Endodermal cell (in vitro differentiated cells): ENCODE measurements at regions not wholly inside any gene's neighbourhood (a gene's known extent, or its start where the extent isn't known, plus 50 kb on each side); places are given as distances from the start of the nearest gene placed in this dataset.

Experiments used
- DNase-seq: peaks from one replicate; pipeline ENCODE4 v3.0.0-alpha.2; 2017
- H3K27ac ChIP-seq: 2 replicates; pipeline ENCODE4 v1.5.1; 2013; ENCODE audit warnings: mild to moderate bottlenecking, low read depth, low read length, moderate library complexity
- H3K27me3 ChIP-seq: 2 replicates; pipeline ENCODE4 v1.6.1; 2013; ENCODE audit warnings: mild to moderate bottlenecking, low read length, moderate library complexity; ENCODE audit not compliant: insufficient read depth, control insufficient read depth, poor library complexity, severe bottlenecking
- H3K36me3 ChIP-seq: 2 replicates; pipeline ENCODE4 v1.7.0; 2013; ENCODE audit warnings: mild to moderate bottlenecking, low read length, moderate library complexity; ENCODE audit not compliant: control insufficient read depth, insufficient read depth
- H3K4me1 ChIP-seq: one replicate; pipeline ENCODE4 v1.7.0; 2013; ENCODE audit warnings: low read length; ENCODE audit not compliant: control insufficient read depth, insufficient read depth
- H3K4me3 ChIP-seq: 2 replicates; pipeline ENCODE4 v1.5.1; 2013; ENCODE audit warnings: mild to moderate bottlenecking, low read length, moderate library complexity
- H3K9ac ChIP-seq: 2 replicates; pipeline ENCODE4 v1.6.1; 2013; ENCODE audit warnings: mild to moderate bottlenecking, low read length, moderate library complexity; ENCODE audit not compliant: poor library complexity, severe bottlenecking; ENCODE audit errors: extremely low read depth
- H3K9me3 ChIP-seq: 2 replicates; pipeline ENCODE4 v1.6.1; 2013; ENCODE audit warnings: mild to moderate bottlenecking, low read length, moderate library complexity; ENCODE audit not compliant: control insufficient read depth
- H3K27ac Mint-ChIP-seq: 2 replicates; pipeline ENCODE4 v1.8.0; 2020; ENCODE audit warnings: mixed read lengths
- H3K27me3 Mint-ChIP-seq: 2 replicates; pipeline ENCODE4 v1.8.0; 2021; ENCODE audit warnings: mild to moderate bottlenecking, mixed read lengths; ENCODE audit not compliant: insufficient read depth
- H3K36me3 Mint-ChIP-seq: 2 replicates; pipeline ENCODE4 v1.8.0; 2020; ENCODE audit warnings: low read depth, mixed read lengths
- H3K4me1 Mint-ChIP-seq: 2 replicates; pipeline ENCODE4 v1.8.0; 2020; ENCODE audit warnings: mixed read lengths
- H3K4me3 Mint-ChIP-seq: 2 replicates; pipeline ENCODE4 v1.8.0; 2020; ENCODE audit warnings: mild to moderate bottlenecking, moderate library complexity, mixed read lengths
- H3K9me3 Mint-ChIP-seq: 2 replicates; pipeline ENCODE4 v1.8.0; 2020; ENCODE audit warnings: mild to moderate bottlenecking, mixed read lengths
- WGBS, 2 experiments: methylation state at CpG; one replicate each; pipeline versions ENCODE4 v1.1.5 to v1.1.7; 2013; ENCODE audit warnings: missing lambda C conversion rate in 2 of 2, mixed read lengths in 1 of 2; ENCODE audit not compliant: insufficient coverage in 1 of 2, insufficient read length in 1 of 2; 5-methylcytosine and 5-hydroxymethylcytosine counted together
- TF ChIP-seq, protein P1 (sequence below): fragments of 200-600 bp; sonication (generic); conservative IDR thresholded peaks from 2 replicates; pipeline ENCODE4 v1.5.0; 2021; ENCODE audit warnings: antibody characterized with exemption, mild to moderate bottlenecking

DNA sequence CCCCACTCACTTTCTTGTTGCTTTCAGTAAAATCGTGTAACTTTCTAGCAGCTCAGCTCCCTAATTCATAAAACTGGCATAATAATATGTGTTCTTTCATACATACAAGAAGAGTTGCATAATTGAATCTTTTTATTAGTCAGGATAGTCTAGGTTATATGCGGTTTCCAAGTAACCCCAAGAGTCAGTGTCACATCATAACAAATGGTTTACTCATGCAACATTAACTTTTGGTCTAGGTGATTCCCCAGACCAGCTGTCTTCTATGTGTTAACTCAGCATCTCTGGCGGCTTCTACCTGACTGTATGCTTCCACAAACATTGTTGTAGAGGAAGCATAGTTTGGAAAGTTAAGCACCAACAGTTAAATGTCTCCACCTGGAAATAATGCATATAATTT is 1000.4 kb downstream of the CDH11 start:
- no peaks in the 10 kb centered on the region for H3K9me3 Mint-ChIP-seq
- H3K27me3 Mint-ChIP-seq, result peaks cover 68% of the 10 kb centered on the region
- WGBS, 2 experiments, result 93 to 100% methylated on average over 2 of the region's 3 CpGs
- H3K4me3 Mint-ChIP-seq, result no peak overlapping the region
- peaks cover 61% of the 10 kb centered on the region for H3K27me3 ChIP-seq
- H3K9ac ChIP-seq, result no peak overlapping the region
- peaks cover 5% of the 10 kb centered on the region for H3K4me1 ChIP-seq
- peaks cover 10% of the 10 kb centered on the region for H3K4me1 Mint-ChIP-seq
- H3K4me3 ChIP-seq, result no peak overlapping the region
- no peaks in the 10 kb centered on the region for H3K9me3 ChIP-seq
- no peak for DNase-seq
- H3K36me3 Mint-ChIP-seq, result no peaks in the 10 kb centered on the region
- no peak overlapping the region for H3K27ac Mint-ChIP-seq
- H3K36me3 ChIP-seq, result no peaks in the 10 kb centered on the region
- TF ChIP-seq, protein P1, sequence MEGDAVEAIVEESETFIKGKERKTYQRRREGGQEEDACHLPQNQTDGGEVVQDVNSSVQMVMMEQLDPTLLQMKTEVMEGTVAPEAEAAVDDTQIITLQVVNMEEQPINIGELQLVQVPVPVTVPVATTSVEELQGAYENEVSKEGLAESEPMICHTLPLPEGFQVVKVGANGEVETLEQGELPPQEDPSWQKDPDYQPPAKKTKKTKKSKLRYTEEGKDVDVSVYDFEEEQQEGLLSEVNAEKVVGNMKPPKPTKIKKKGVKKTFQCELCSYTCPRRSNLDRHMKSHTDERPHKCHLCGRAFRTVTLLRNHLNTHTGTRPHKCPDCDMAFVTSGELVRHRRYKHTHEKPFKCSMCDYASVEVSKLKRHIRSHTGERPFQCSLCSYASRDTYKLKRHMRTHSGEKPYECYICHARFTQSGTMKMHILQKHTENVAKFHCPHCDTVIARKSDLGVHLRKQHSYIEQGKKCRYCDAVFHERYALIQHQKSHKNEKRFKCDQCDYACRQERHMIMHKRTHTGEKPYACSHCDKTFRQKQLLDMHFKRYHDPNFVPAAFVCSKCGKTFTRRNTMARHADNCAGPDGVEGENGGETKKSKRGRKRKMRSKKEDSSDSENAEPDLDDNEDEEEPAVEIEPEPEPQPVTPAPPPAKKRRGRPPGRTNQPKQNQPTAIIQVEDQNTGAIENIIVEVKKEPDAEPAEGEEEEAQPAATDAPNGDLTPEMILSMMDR, result no peak
- no peak overlapping the region for H3K27ac ChIP-seq

DNA sequence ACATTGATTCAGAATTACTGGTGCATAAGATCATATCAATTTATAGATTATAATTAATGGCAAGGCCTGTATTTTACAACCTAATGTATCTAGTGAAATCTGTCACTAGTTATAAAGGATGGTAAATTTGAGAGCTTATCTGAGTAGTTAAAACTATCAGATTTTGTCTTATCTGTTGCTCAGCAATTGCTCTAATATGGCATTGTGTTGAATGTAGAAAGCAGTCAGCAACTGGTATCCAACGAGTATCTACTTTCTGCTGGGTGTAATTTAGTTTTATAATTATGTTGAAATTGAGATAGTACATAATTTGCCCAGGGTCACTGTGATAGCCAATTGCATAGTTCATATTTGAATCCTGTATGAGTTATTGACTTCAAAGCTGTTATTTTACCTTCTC is 1005.7 kb downstream of the CDH11 start:
- Histone ChIP-seq H3K27ac (no peak overlapping the region), H3K36me3 (no peaks in the 10 kb centered on the region), H3K4me3 (no peak overlapping the region), H3K9ac (no peak overlapping the region), H3K4me1 (peaks cover 7% of the 10 kb centered on the region), H3K9me3 (no peaks in the 10 kb centered on the region), H3K27me3 (peaks cover 41% of the 10 kb centered on the region)
- Mint-ChIP-seq H3K9me3 (peaks cover 16% of the 10 kb centered on the region), H3K4me1 (peaks cover 21% of the 10 kb centered on the region), H3K27ac (no peak overlapping the region), H3K36me3 (no peaks in the 10 kb centered on the region), H3K4me3 (no peak overlapping the region), H3K27me3 (peaks cover 78% of the 10 kb centered on the region)
- TF ChIP-seq, protein P1, result no peak
- DNase-seq, result no peak
- WGBS, 2 experiments, result 63 to 97% methylated on average over 1 of the region's 1 CpG

DNA sequence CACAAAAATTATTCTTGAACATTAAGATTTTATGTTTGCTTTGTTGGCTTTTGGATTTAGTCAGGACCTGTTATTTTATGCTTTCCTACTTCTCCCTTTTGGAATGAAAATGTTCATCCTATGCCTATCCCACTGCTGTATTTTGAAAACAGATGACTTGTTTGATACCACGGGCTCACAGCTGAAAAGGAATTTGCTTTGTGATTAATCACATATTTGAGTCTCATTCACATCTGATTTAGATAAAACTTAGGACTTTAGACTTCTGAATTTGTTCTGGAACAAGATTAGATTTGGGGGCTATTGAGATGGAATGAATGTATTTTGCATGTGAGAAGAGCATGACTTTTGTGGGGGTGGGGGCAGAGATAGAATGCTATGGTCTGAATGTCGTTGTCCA is 1012.6 kb downstream of the CDH11 start:
- Mint-ChIP-seq H3K27me3 (peaks cover 62% of the 10 kb centered on the region), H3K27ac (no peak overlapping the region), H3K9me3 (peaks cover 5% of the 10 kb centered on the region), H3K4me1 (peaks cover 28% of the 10 kb centered on the region), H3K36me3 (no peaks in the 10 kb centered on the region), H3K4me3 (no peak overlapping the region)
- no peaks in the 10 kb centered on the region for H3K9me3 ChIP-seq
- H3K4me1 ChIP-seq, result peaks cover 5% of the 10 kb centered on the region
- 93% methylated on average over 2 of the region's 2 CpGs; no CpG with 5 or more reads in 1 of the 2 experiments for WGBS, 2 experiments
- TF ChIP-seq, protein P1, result no peak
- H3K9ac ChIP-seq, result no peak overlapping the region
- no peak overlapping the region for H3K4me3 ChIP-seq
- no peak overlapping the region for H3K27ac ChIP-seq
- peaks cover 5% of the 10 kb centered on the region for H3K27me3 ChIP-seq
- no peaks in the 10 kb centered on the region for H3K36me3 ChIP-seq
- DNase-seq, result no peak
